ENCODE measurements at regions not wholly inside any gene's neighbourhood (a gene's known extent, or its start where the extent isn't known, plus 50 kb on each side); places are given as distances from the start of the nearest gene placed in this dataset.

- POLR2A ChIA-PET: no interaction called here
- no peaks in the 10 kb centered on the region for H3K36me3 ChIP-seq (ENCODE audit: control insufficient read depth, insufficient read depth, low read length)
- TF ChIP-seq REST (IDR thresholded peaks at IDR 0.05; ENCODE audit: insufficient read depth in 1 of 2, low read depth in 2 of 2, low read length in 1 of 2) (no peak), POLR2AphosphoS5 (IDR thresholded peaks at IDR 0.05; ENCODE audit: low read depth, low read length) (no peak), SIN3A (IDR thresholded peaks at IDR 0.05; ENCODE audit: borderline replicate concordance, insufficient read depth, low read depth, low read length) (no peak), CTCF (IDR thresholded peaks at IDR 0.05) (no peak), TCF7L2 (IDR thresholded peaks at IDR 0.05; ENCODE audit: low read depth, low read length) (no peak)
- intact Hi-C loops (cut with micrococcal nuclease; ENCODE audit: unreplicated experiment) (no loop called here), in situ Hi-C loops (cut with HindIII; ENCODE audit: low pct_unique_long_range_greater_than_20kb, low sequenced_read_pairs) (no loop called here)
- DNase-seq (ENCODE audit: low read depth, low spot score): no peak
- H3K27me3 ChIP-seq (ENCODE audit: control insufficient read depth, insufficient read depth, low read length): no peaks in the 10 kb centered on the region
- no peaks in the 10 kb centered on the region for H3K9me3 ChIP-seq (ENCODE audit: control insufficient read depth, insufficient read depth, low read depth, low read length)
- no TSS peak for BruUV-seq (replicated peaks)
- H3K4me3 ChIP-seq (ENCODE audit: low read depth in 2 of 2, low read length in 2 of 2): no peak overlapping the region
- CTCF ChIA-PET: no interaction called here
- no peaks in the 10 kb centered on the region for H3K4me1 ChIP-seq (ENCODE audit: control insufficient read depth, insufficient read depth, low read length)
- ATAC-seq: no peak
- H3K27ac ChIP-seq (ENCODE audit: low read length): no peak overlapping the region
Observed at GRCh38 chr7:33775790-33776189, 129.5 kb upstream of the BMPER start.

- ATAC-seq: no peak
- TF ChIP-seq TCF7L2 (IDR thresholded peaks at IDR 0.05; ENCODE audit: low read depth, low read length) (no peak), POLR2AphosphoS5 (IDR thresholded peaks at IDR 0.05; ENCODE audit: low read depth, low read length) (no peak), SIN3A (IDR thresholded peaks at IDR 0.05; ENCODE audit: borderline replicate concordance, insufficient read depth, low read depth, low read length) (no peak)
- Histone ChIP-seq H3K27ac (ENCODE audit: low read length) (no peak overlapping the region), H3K4me3 (ENCODE audit: low read depth in 2 of 2, low read length in 2 of 2) (no peak overlapping the region), H3K36me3 (ENCODE audit: control insufficient read depth, insufficient read depth, low read length) (no peaks in the 10 kb centered on the region), H3K9me3 (ENCODE audit: control insufficient read depth, insufficient read depth, low read depth, low read length) (no peaks in the 10 kb centered on the region), H3K27me3 (ENCODE audit: control insufficient read depth, insufficient read depth, low read length) (no peaks in the 10 kb centered on the region), H3K4me1 (ENCODE audit: control insufficient read depth, insufficient read depth, low read length) (no peaks in the 10 kb centered on the region)
- no peak for DNase-seq (ENCODE audit: low read depth, low spot score)
- ChIA-PET CTCF (no interaction called here), POLR2A (no interaction called here)
- in situ Hi-C loops (cut with HindIII; ENCODE audit: low pct_unique_long_range_greater_than_20kb, low sequenced_read_pairs): no loop called here
- BruUV-seq (replicated peaks): no TSS peak
- intact Hi-C loops (cut with micrococcal nuclease; ENCODE audit: unreplicated experiment): no loop called here
Observed at GRCh38 chr7:33776788-33777187, 128.6 kb upstream of the BMPER start.

- intact Hi-C loops (cut with micrococcal nuclease; ENCODE audit: unreplicated experiment) (no loop called here), in situ Hi-C loops (cut with HindIII; ENCODE audit: low pct_unique_long_range_greater_than_20kb, low sequenced_read_pairs) (no loop called here)
- H3K4me1 ChIP-seq (ENCODE audit: control insufficient read depth, insufficient read depth, low read length): no peaks in the 10 kb centered on the region
- H3K9me3 ChIP-seq (ENCODE audit: control insufficient read depth, insufficient read depth, low read depth, low read length): no peaks in the 10 kb centered on the region
- H3K36me3 ChIP-seq (ENCODE audit: control insufficient read depth, insufficient read depth, low read length): no peaks in the 10 kb centered on the region
- ChIA-PET POLR2A (no interaction called here), CTCF (interaction anchor here (0.6 kb wide), 1 partner anchor 21 kb away, joined by 3 read pairs; no protein-coding TSS in a partner anchor)
- H3K27me3 ChIP-seq (ENCODE audit: control insufficient read depth, insufficient read depth, low read length): no peaks in the 10 kb centered on the region
- TF ChIP-seq REST (IDR thresholded peaks at IDR 0.05; ENCODE audit: insufficient read depth in 1 of 2, low read depth in 2 of 2, low read length in 1 of 2) (no peak), POLR2AphosphoS5 (IDR thresholded peaks at IDR 0.05; ENCODE audit: low read depth, low read length) (no peak), SIN3A (IDR thresholded peaks at IDR 0.05; ENCODE audit: borderline replicate concordance, insufficient read depth, low read depth, low read length) (no peak), CTCF (IDR thresholded peaks at IDR 0.05) (no peak), TCF7L2 (IDR thresholded peaks at IDR 0.05; ENCODE audit: low read depth, low read length) (no peak)
- DNase-seq (ENCODE audit: low read depth, low spot score) (no peak), ATAC-seq (no peak)
- BruUV-seq (replicated peaks): no TSS peak
- H3K27ac ChIP-seq (ENCODE audit: low read length): no peak overlapping the region
- no peak overlapping the region for H3K4me3 ChIP-seq (ENCODE audit: low read depth in 2 of 2, low read length in 2 of 2)
Observed at GRCh38 chr7:33778195-33778594, 127.1 kb upstream of the BMPER start.
